CD14-positive monocyte (primary cell): ENCODE measurements at regions not wholly inside any gene's neighbourhood (a gene's known extent, or its start where the extent isn't known, plus 50 kb on each side); places are given as distances from the start of the nearest gene placed in this dataset.

ENCODE experiments used
- DNase-seq, 3 donors: peaks; one replicate each; pipeline ENCODE4 v3.0.0-alpha.2; 2011 to 2022
- H2AFZ ChIP-seq: 2 replicates; pipeline ENCODE4 v1.6.0; 2012; ENCODE audit warnings: mild to moderate bottlenecking, low read depth, low read length, inconsistent platforms; ENCODE audit not compliant: insufficient read depth, poor library complexity, severe bottlenecking
- H3K27ac ChIP-seq, 2 donors: 1 replicate in 1 of 2; 2 replicates in 1 of 2; pipeline ENCODE4 v1.5.1; 2012 to 2013; ENCODE audit warnings: low read length in 2 of 2, control low read depth in 1 of 2, inconsistent platforms in 1 of 2, low read depth in 1 of 2, mild to moderate bottlenecking in 1 of 2
- H3K27me3 ChIP-seq, 2 donors: one replicate each; pipeline versions ENCODE4 v1.6.0 to v1.6.1; 2011 to 2013; ENCODE audit warnings: low read length in 2 of 2; ENCODE audit not compliant: control insufficient read depth in 2 of 2, insufficient read depth in 2 of 2
- H3K36me3 ChIP-seq, 2 donors: replicated peaks in 1 of 2; 1 replicate in 1 of 2; 2 replicates in 1 of 2; pipeline versions ENCODE4 v1.5.1 to v1.6.1; 2012 to 2013; ENCODE audit warnings: low read length in 2 of 2, control low read depth in 1 of 2, inconsistent platforms in 1 of 2, mild to moderate bottlenecking in 1 of 2; ENCODE audit not compliant: insufficient read depth in 2 of 2, control insufficient read depth in 1 of 2
- H3K4me1 ChIP-seq, 2 donors: 1 replicate in 1 of 2; 2 replicates in 1 of 2; pipeline versions ENCODE4 v1.5.1 to v1.6.1; 2012 to 2013; ENCODE audit warnings: low read length in 2 of 2, control low read depth in 1 of 2, inconsistent platforms in 1 of 2, mild to moderate bottlenecking in 1 of 2, moderate library complexity in 1 of 2; ENCODE audit not compliant: insufficient read depth in 2 of 2, control insufficient read depth in 1 of 2
- H3K4me2 ChIP-seq: replicated peaks from 2 replicates; pipeline ENCODE3; 2012; ENCODE audit warnings: low read length, moderate library complexity, mild to moderate bottlenecking; ENCODE audit not compliant: poor library complexity, severe bottlenecking; ENCODE audit errors: extremely low read depth
- H3K4me3 ChIP-seq, 3 experiments: fragments of 200-600 bp in 1 of 3; sonication (generic) in 1 of 3; replicated peaks in 1 of 3; 1 replicate in 2 of 3; 2 replicates in 1 of 3; pipeline ENCODE4 v1.5.1; 2011 to 2013; ENCODE audit warnings: low read length in 3 of 3, mild to moderate bottlenecking in 3 of 3, control low read depth in 2 of 3, low read depth in 2 of 3, inconsistent platforms in 1 of 3, moderate library complexity in 1 of 3
- H3K79me2 ChIP-seq: 2 replicates; pipeline ENCODE4 v1.6.0; 2012; ENCODE audit warnings: mild to moderate bottlenecking, control low read depth, inconsistent platforms, low read length, moderate library complexity; ENCODE audit not compliant: insufficient read depth
- H3K9ac ChIP-seq: 2 replicates; pipeline ENCODE4 v1.6.0; 2017; ENCODE audit warnings: low read length, mild to moderate bottlenecking; ENCODE audit not compliant: insufficient read depth, poor library complexity, severe bottlenecking
- H3K9me3 ChIP-seq, 2 donors: replicated peaks in 1 of 2; 1 replicate in 1 of 2; 2 replicates in 1 of 2; pipeline versions ENCODE4 v1.5.1 to v1.6.1; 2012 to 2013; ENCODE audit warnings: low read length in 2 of 2, control low read depth in 1 of 2; ENCODE audit not compliant: control insufficient read depth in 1 of 2, insufficient read depth in 1 of 2
- H4K20me1 ChIP-seq: 2 replicates; pipeline ENCODE4 v1.6.0; 2012; ENCODE audit warnings: mild to moderate bottlenecking, low read length, control low read depth, moderate library complexity; ENCODE audit not compliant: insufficient read depth
- H3K27ac Mint-ChIP-seq, 7 donors: one replicate each; pipeline ENCODE4 v1.8.0; 2020; ENCODE audit warnings: mild to moderate bottlenecking in 7 of 7, mixed read lengths in 7 of 7, moderate library complexity in 6 of 7, inconsistent platforms in 2 of 7
- H3K27me3 Mint-ChIP-seq, 3 donors: one replicate each; pipeline ENCODE4 v1.8.0; 2021 to 2022; ENCODE audit warnings: low read depth in 3 of 3, mild to moderate bottlenecking in 3 of 3, mixed read lengths in 3 of 3, moderate library complexity in 3 of 3, inconsistent platforms in 1 of 3
- H3K36me3 Mint-ChIP-seq, 2 donors: one replicate each; pipeline ENCODE4 v1.8.0; 2020; ENCODE audit warnings: mixed read lengths in 2 of 2, inconsistent platforms in 1 of 2, mild to moderate bottlenecking in 1 of 2
- H3K4me1 Mint-ChIP-seq: one replicate; pipeline ENCODE4 v1.8.0; 2020; ENCODE audit warnings: mild to moderate bottlenecking, mixed read lengths
- H3K4me3 Mint-ChIP-seq, 2 donors: one replicate each; pipeline ENCODE4 v1.8.0; 2020; ENCODE audit warnings: mild to moderate bottlenecking in 2 of 2, mixed read lengths in 2 of 2, moderate library complexity in 1 of 2
- H3K9me3 Mint-ChIP-seq, 7 donors: one replicate each; pipeline ENCODE4 v1.8.0; 2020 to 2022; ENCODE audit warnings: mixed read lengths in 7 of 7, mild to moderate bottlenecking in 6 of 7, moderate library complexity in 6 of 7, inconsistent platforms in 2 of 7
- CTCF ChIP-seq: fragments of 200-600 bp; IDR thresholded peaks from one replicate; pipeline ENCODE4 v1.8.0; 2022; ENCODE audit warnings: antibody characterized with exemption, mild to moderate bottlenecking
- WGBS: methylation state at CpG from one replicate; pipeline ENCODE4 v1.1.5; 2013; ENCODE audit warnings: missing lambda C conversion rate; ENCODE audit not compliant: insufficient coverage; 5-methylcytosine and 5-hydroxymethylcytosine counted together
- intact Hi-C, 2 donors: fragments of 100-400 bp; cut with micrococcal nuclease; formaldehyde crosslinking; loops; one replicate each; pipeline versions ENCODE4 v1.15.0 to v1.15.1; 2023

GRCh38 chr3:110612045-110612444 lies 459.6 kb upstream of the NECTIN3 start:
- peaks cover 0 to 2% (median 0%) of the 10 kb centered on the region in 3 donors for H3K27me3 Mint-ChIP-seq
- H3K36me3 ChIP-seq: no peaks in the 10 kb centered on the region
- peaks cover 0 to 6% (median 3%) of the 10 kb centered on the region in 7 donors for H3K9me3 Mint-ChIP-seq
- DNase-seq: no peak
- 90% methylated on average over 2 of the region's 4 CpGs for WGBS
- no peak overlapping the region for H3K4me2 ChIP-seq
- H3K9me3 ChIP-seq: peaks cover 0 to 4% of the 10 kb centered on the region in 2 donors
- no peaks in the 10 kb centered on the region for H3K27me3 ChIP-seq
- no peaks in the 10 kb centered on the region for H3K36me3 Mint-ChIP-seq
- no peak for TF ChIP-seq CTCF
- H3K4me1 ChIP-seq: no peaks in the 10 kb centered on the region
- H4K20me1 ChIP-seq: no peaks in the 10 kb centered on the region
- no peak overlapping the region for H2AFZ ChIP-seq
- intact Hi-C loops: no loop called here
- H3K27ac Mint-ChIP-seq: no peak overlapping the region
- no peak overlapping the region for H3K4me3 Mint-ChIP-seq
- H3K79me2 ChIP-seq: no peaks in the 10 kb centered on the region
- no peak overlapping the region for H3K9ac ChIP-seq
- H3K27ac ChIP-seq: no peak overlapping the region
- H3K4me3 ChIP-seq: no peak overlapping the region
- H3K4me1 Mint-ChIP-seq: no peaks in the 10 kb centered on the region

- H3K9ac ChIP-seq: no peak overlapping the region
- H3K27me3 Mint-ChIP-seq: no peaks in the 10 kb centered on the region
- no peak overlapping the region for H3K4me3 ChIP-seq
- WGBS: 100% methylated on average over 1 of the region's 2 CpGs
- H3K27ac ChIP-seq: no peak overlapping the region
- no peaks in the 10 kb centered on the region for H4K20me1 ChIP-seq
- no peak overlapping the region for H3K4me2 ChIP-seq
- H3K9me3 ChIP-seq: peaks cover 0 to 4% of the 10 kb centered on the region in 2 donors
- no peak for TF ChIP-seq CTCF
- intact Hi-C loops: no loop called here
- H3K36me3 ChIP-seq: no peaks in the 10 kb centered on the region
- H3K36me3 Mint-ChIP-seq: no peaks in the 10 kb centered on the region
- H3K4me1 Mint-ChIP-seq: no peaks in the 10 kb centered on the region
- no peaks in the 10 kb centered on the region for H3K79me2 ChIP-seq
- no peak overlapping the region for H3K27ac Mint-ChIP-seq
- peaks cover 0 to 11% (median 3%) of the 10 kb centered on the region in 7 donors for H3K9me3 Mint-ChIP-seq
- no peak for DNase-seq
- no peaks in the 10 kb centered on the region for H3K27me3 ChIP-seq
- no peak overlapping the region for H2AFZ ChIP-seq
- H3K4me1 ChIP-seq: no peaks in the 10 kb centered on the region
- H3K4me3 Mint-ChIP-seq: no peak overlapping the region
These were observed 457.4 kb upstream of the NECTIN3 start for GRCh38 chr3:110614186-110614585.
